Endothelial cell of umbilical vein (primary cell): ENCODE measurements at regions not wholly inside any gene's neighbourhood (a gene's known extent, or its start where the extent isn't known, plus 50 kb on each side); places are given as distances from the start of the nearest gene placed in this dataset.

Experiments
- BruUV-seq: library from RNA; stranded (reverse); fragments of 400-500 nt; replicated peaks from 2 replicates; lab custom pipeline; 2021; lab: Mats Ljungman, UMichigan
- CTCF ChIA-PET: fragments of 300-600, 350-600 bp; sonication (Branson Sonifier 250); formaldehyde crosslinking; loops from one replicate; lab custom pipeline; 2021; ENCODE audit warnings: antibody characterized with exemption, inconsistent platforms; lab: Charles Lee
- POLR2A ChIA-PET: fragments of 300-600, 350-600 bp; sonication (Branson Sonifier 250); formaldehyde crosslinking; loops from one replicate; lab custom pipeline; 2021; ENCODE audit warnings: antibody characterized with exemption, inconsistent platforms; lab: Charles Lee
- DNase-seq: peaks from one replicate; pipeline ENCODE4 v3.0.0-alpha.2; 2011; ENCODE audit warnings: low read depth, low spot score
- FAIRE-seq: peaks from 2 replicates; lab custom pipeline; 2011; peaks lifted over from hg19 to GRCh38; lab: Jason Lieb, UNC
- H2AFZ ChIP-seq: 2 replicates; pipeline ENCODE4 v1.6.0; 2012; ENCODE audit warnings: low read depth, low read length, control low read depth, inconsistent platforms
- H3K27ac ChIP-seq: 2 replicates; pipeline ENCODE4 v1.5.1; 2011; ENCODE audit warnings: low read depth, mild to moderate bottlenecking, control low read depth, low read length, moderate library complexity; ENCODE audit not compliant: insufficient read depth
- H3K27me3 ChIP-seq, 2 experiments: 2 replicates each; pipeline versions ENCODE4 v1.6.0 to v1.6.1; 2011; ENCODE audit warnings: low read length in 2 of 2, mixed read lengths in 1 of 2; ENCODE audit not compliant: control insufficient read depth in 2 of 2, insufficient read depth in 2 of 2
- H3K36me3 ChIP-seq, 2 experiments: 2 replicates in 1 of 2; 3 replicates in 1 of 2; pipeline ENCODE4 v1.5.1; 2011; ENCODE audit warnings: low read length in 2 of 2, mild to moderate bottlenecking in 1 of 2, moderate library complexity in 1 of 2; ENCODE audit not compliant: control insufficient read depth in 2 of 2, insufficient read depth in 2 of 2; ENCODE audit errors: extremely low read depth in 1 of 2
- H3K4me1 ChIP-seq: 3 replicates; pipeline ENCODE4 v1.5.1; 2011; ENCODE audit warnings: mild to moderate bottlenecking, low read length; ENCODE audit not compliant: control insufficient read depth, insufficient read depth; ENCODE audit errors: extremely low read depth
- H3K4me2 ChIP-seq: 2 replicates; pipeline ENCODE4 v1.6.1; 2011; ENCODE audit warnings: low read length, control low read depth, mixed read lengths; ENCODE audit not compliant: insufficient read depth
- H3K4me3 ChIP-seq, 3 experiments: fragments of 200-600 bp in 1 of 3; sonication (generic), shearing (Covaris generic) in 1 of 3; replicated peaks in 1 of 3; 2 replicates each; pipeline ENCODE4 v1.5.1; 2011 to 2016; ENCODE audit warnings: control low read depth in 3 of 3, low read length in 3 of 3, mild to moderate bottlenecking in 2 of 3, inconsistent platforms in 1 of 3, low read depth in 1 of 3, moderate library complexity in 1 of 3; ENCODE audit not compliant: insufficient read depth in 1 of 3
- H3K79me2 ChIP-seq: 2 replicates; pipeline ENCODE4 v1.6.0; 2012; ENCODE audit warnings: low read length, inconsistent platforms; ENCODE audit not compliant: control insufficient read depth, insufficient read depth
- H3K9ac ChIP-seq: replicated peaks from 2 replicates; pipeline ENCODE3; 2011; ENCODE audit warnings: low read length, control low read depth; ENCODE audit not compliant: insufficient read depth; ENCODE audit errors: extremely low read depth
- H3K9me1 ChIP-seq: replicated peaks from 3 replicates; pipeline ENCODE4 v1.6.0; 2011; ENCODE audit warnings: mild to moderate bottlenecking, low read length; ENCODE audit not compliant: control insufficient read depth, insufficient read depth; ENCODE audit errors: extremely low read depth
- H3K9me3 ChIP-seq: replicated peaks from 2 replicates; pipeline ENCODE4 v1.5.1; 2012; ENCODE audit warnings: low read length, inconsistent platforms; ENCODE audit not compliant: control insufficient read depth, insufficient read depth
- H4K20me1 ChIP-seq: replicated peaks from 2 replicates; pipeline ENCODE3; 2011; ENCODE audit warnings: mild to moderate bottlenecking, low read length; ENCODE audit not compliant: control insufficient read depth, insufficient read depth; ENCODE audit errors: extremely low read depth
- EZH2 ChIP-seq: IDR thresholded peaks from 2 replicates; pipeline ENCODE4 v1.6.1; 2012; ENCODE audit warnings: borderline replicate concordance, low read depth, mild to moderate bottlenecking, moderate library complexity, low read length, inconsistent platforms; ENCODE audit not compliant: severe bottlenecking
- FOS ChIP-seq: IDR thresholded peaks from 2 replicates; pipeline ENCODE4 v1.6.1; 2011; ENCODE audit warnings: mild to moderate bottlenecking, low read length, moderate library complexity, borderline replicate concordance; ENCODE audit not compliant: insufficient read depth
- GATA2 ChIP-seq: IDR thresholded peaks from 2 replicates; pipeline ENCODE4 v1.7.0; 2011; ENCODE audit warnings: low read depth, mild to moderate bottlenecking, moderate library complexity, mixed read lengths, low read length; ENCODE audit not compliant: insufficient read length, insufficient read depth
- JUN ChIP-seq: IDR thresholded peaks from 2 replicates; pipeline ENCODE4 v1.6.1; 2011; ENCODE audit warnings: borderline replicate concordance, low read depth; ENCODE audit not compliant: insufficient read length, insufficient read depth
- MYC ChIP-seq: IDR thresholded peaks from one replicate; pipeline ENCODE4 v1.6.1; 2011; ENCODE audit warnings: mild to moderate bottlenecking, low read depth, low read length
- POLR2A ChIP-seq: IDR thresholded peaks from 2 replicates; pipeline ENCODE4 v1.6.1; 2012; ENCODE audit warnings: low read depth, mild to moderate bottlenecking, control low read depth, low read length
- POLR2AphosphoS5 ChIP-seq: IDR thresholded peaks from 2 replicates; pipeline ENCODE4 v1.6.1; 2012; ENCODE audit warnings: low read depth, mild to moderate bottlenecking, control low read depth, low read length, moderate library complexity; ENCODE audit not compliant: insufficient read depth
- dilution Hi-C: fragments of 300-500 bp; cut with MboI; formaldehyde crosslinking; loops from one replicate; pipeline ENCODE4 v1.15.0; 2019; ENCODE audit warnings: low sequenced_read_pairs; ENCODE audit not compliant: extremely low pct_ligation_motif_present
- intact Hi-C: fragments of 100-400 bp; cut with micrococcal nuclease; formaldehyde crosslinking; loops from one replicate; pipeline ENCODE4 v1.10.0; 2022
- TF ChIP-seq, protein P1 (sequence below): IDR thresholded peaks from 2 replicates; pipeline ENCODE4 v1.6.1; 2011; ENCODE audit not compliant: insufficient read depth, insufficient read length
- TF ChIP-seq, protein P2 (sequence below), 2 donors: IDR thresholded peaks; 1 replicate in 1 of 2; 2 replicates in 1 of 2; pipeline ENCODE4 v1.5.1; 2011; ENCODE audit warnings: low read length in 2 of 2, mild to moderate bottlenecking in 2 of 2, moderate library complexity in 2 of 2, control low read depth in 1 of 2, inconsistent platforms in 1 of 2, low read depth in 1 of 2; ENCODE audit not compliant: insufficient read depth in 1 of 2; ENCODE audit errors: extremely low read depth in 1 of 2

DNA sequence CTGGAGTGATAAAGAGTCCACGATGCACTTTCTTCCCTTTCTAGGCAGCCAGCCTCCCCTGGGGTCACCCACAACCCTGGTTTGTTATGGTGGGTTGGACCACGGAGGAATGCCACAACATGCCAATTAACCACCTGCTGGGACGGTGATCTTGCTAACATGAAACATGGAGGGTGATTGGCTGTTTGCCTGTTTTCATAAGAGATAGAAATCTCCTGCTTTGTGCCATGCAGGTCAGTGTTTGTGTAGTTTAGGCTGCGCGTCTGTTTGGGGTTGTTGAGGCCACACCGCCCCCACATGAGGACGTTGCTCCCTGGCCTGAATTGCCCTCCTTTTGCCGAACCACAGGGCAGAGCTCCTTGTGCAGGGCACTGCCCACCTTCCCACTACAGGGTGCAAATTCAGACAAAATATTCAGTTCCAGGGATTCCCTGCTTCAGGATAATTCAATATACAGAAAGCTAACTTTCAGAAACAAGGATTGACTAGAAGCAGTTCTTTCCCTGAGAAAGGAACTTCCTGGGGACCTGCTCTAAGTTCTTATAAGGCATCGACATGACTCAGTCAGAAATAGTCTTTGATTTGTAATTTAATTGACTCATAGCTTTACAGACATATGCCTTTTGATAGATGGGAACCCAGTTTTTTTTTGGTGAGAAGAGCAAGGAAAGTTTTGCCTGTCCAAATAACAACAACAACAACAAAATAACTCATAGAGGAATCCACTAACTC is 427.6 kb downstream of the GADD45G start:
- H3K79me2 ChIP-seq = no peaks in the 10 kb centered on the region
- H3K9ac ChIP-seq = no peak overlapping the region
- FAIRE-seq (no peak), DNase-seq (no peak)
- no peaks in the 10 kb centered on the region for H4K20me1 ChIP-seq
- H2AFZ ChIP-seq = no peak overlapping the region
- H3K4me2 ChIP-seq = no peak overlapping the region
- no peaks in the 10 kb centered on the region for H3K36me3 ChIP-seq
- ChIA-PET POLR2A (no interaction called here), CTCF (no interaction called here)
- dilution Hi-C loops (no loop called here), intact Hi-C loops (no loop called here)
- no TSS peak for BruUV-seq
- no peak overlapping the region for H3K4me3 ChIP-seq
- no peak overlapping the region for H3K27ac ChIP-seq
- no peaks in the 10 kb centered on the region for H3K27me3 ChIP-seq
- no peaks in the 10 kb centered on the region for H3K9me1 ChIP-seq
- H3K4me1 ChIP-seq = no peaks in the 10 kb centered on the region
- no peaks in the 10 kb centered on the region for H3K9me3 ChIP-seq
- TF ChIP-seq EZH2 (no peak), JUN (no peak), MYC (no peak), FOS (no peak), GATA2 (no peak), POLR2AphosphoS5 (no peak), POLR2A (no peak)
- TF ChIP-seq, protein P1, sequence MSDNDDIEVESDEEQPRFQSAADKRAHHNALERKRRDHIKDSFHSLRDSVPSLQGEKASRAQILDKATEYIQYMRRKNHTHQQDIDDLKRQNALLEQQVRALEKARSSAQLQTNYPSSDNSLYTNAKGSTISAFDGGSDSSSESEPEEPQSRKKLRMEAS = no peak
- TF ChIP-seq, protein P2, sequence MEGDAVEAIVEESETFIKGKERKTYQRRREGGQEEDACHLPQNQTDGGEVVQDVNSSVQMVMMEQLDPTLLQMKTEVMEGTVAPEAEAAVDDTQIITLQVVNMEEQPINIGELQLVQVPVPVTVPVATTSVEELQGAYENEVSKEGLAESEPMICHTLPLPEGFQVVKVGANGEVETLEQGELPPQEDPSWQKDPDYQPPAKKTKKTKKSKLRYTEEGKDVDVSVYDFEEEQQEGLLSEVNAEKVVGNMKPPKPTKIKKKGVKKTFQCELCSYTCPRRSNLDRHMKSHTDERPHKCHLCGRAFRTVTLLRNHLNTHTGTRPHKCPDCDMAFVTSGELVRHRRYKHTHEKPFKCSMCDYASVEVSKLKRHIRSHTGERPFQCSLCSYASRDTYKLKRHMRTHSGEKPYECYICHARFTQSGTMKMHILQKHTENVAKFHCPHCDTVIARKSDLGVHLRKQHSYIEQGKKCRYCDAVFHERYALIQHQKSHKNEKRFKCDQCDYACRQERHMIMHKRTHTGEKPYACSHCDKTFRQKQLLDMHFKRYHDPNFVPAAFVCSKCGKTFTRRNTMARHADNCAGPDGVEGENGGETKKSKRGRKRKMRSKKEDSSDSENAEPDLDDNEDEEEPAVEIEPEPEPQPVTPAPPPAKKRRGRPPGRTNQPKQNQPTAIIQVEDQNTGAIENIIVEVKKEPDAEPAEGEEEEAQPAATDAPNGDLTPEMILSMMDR (IDR thresholded peaks at IDR 0.05; ENCODE audit: extremely low read depth in 1 of 2, insufficient read depth in 1 of 2, low read depth in 1 of 2, low read length in 2 of 2) = no peak
